Heart left ventricle (tissue), 13 donors: ENCODE measurements at regions not wholly inside any gene's neighbourhood (a gene's known extent, or its start where the extent isn't known, plus 50 kb on each side); places are given as distances from the start of the nearest gene placed in this dataset.

Experiments
- POLR2A ChIP-seq, 2 donors: fragments of 450-650 bp; IDR thresholded peaks; one replicate each; pipeline ENCODE4 v1.6.1; 2017; ENCODE audit warnings: antibody characterized with exemption in 2 of 2, mild to moderate bottlenecking in 2 of 2, moderate library complexity in 2 of 2
- TF ChIP-seq, protein P1 (sequence below), 12 donors: fragments of 200-600 bp; sonication (generic) in 4 of 12; IDR thresholded peaks; one replicate each; pipeline versions ENCODE4 v1.5.0 to v1.8.0; 2018 to 2022; ENCODE audit warnings: antibody characterized with exemption in 12 of 12, mild to moderate bottlenecking in 5 of 12
- donor health status: ischemic (EF 13 %, LVEDD 7.1; RV severe dilation, severe dysfunction).
- donor health status: DM: no; HTN: yes; CAD: no.
- donor health status: DM: no; HTN: no; CAD: no.
- donor health status: ischemic (EF 25% LVEDD 6.9; RV normal size, moderate dysfunction).
- donor health status: ischemic (EF 25% LVEDD 5.7; RV mildly dilated, moderate dysfunction).
- donor health status: ischemic (EF 35%, LVEDD 5.7; RV mildly dilated, moderate dysfunction).
- donor health status: nonischemic (EF 11% LVEDD 7.7; RV severe dilation, severe dysfunction).
- donor health status: DM: yes; HTN: yes; CAD: no.
- donor health status: PGD.
- donor health status: ischemic (EF 29% LVEDD 5.4; RV normal size, mild dysfunction).
- donor health status: nonischemic (EF 23%, LVEDD 6.1; RV moderate dilation, normal function).

- TF ChIP-seq, protein P1, sequence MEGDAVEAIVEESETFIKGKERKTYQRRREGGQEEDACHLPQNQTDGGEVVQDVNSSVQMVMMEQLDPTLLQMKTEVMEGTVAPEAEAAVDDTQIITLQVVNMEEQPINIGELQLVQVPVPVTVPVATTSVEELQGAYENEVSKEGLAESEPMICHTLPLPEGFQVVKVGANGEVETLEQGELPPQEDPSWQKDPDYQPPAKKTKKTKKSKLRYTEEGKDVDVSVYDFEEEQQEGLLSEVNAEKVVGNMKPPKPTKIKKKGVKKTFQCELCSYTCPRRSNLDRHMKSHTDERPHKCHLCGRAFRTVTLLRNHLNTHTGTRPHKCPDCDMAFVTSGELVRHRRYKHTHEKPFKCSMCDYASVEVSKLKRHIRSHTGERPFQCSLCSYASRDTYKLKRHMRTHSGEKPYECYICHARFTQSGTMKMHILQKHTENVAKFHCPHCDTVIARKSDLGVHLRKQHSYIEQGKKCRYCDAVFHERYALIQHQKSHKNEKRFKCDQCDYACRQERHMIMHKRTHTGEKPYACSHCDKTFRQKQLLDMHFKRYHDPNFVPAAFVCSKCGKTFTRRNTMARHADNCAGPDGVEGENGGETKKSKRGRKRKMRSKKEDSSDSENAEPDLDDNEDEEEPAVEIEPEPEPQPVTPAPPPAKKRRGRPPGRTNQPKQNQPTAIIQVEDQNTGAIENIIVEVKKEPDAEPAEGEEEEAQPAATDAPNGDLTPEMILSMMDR (IDR thresholded peaks at IDR 0.05): peak in 6 of 12 donors; percentile 16 to 34 (median 19)
- TF ChIP-seq POLR2A (IDR thresholded peaks at IDR 0.05): no peak
These were observed 695.6 kb downstream of the TSN start for GRCh38 chr2:122451040-122451439.
